GM10266 (cell line): ENCODE measurements at regions not wholly inside any gene's neighbourhood (a gene's known extent, or its start where the extent isn't known, plus 50 kb on each side); places are given as distances from the start of the nearest gene placed in this dataset.
A peak's percentile ranks its signal among the peaks of the same experiment; 100 is the strongest.

Source experiments
- DNase-seq: peaks from one replicate; pipeline ENCODE4 v3.0.0; 2012; ENCODE audit errors: extremely low spot score
- CTCF ChIP-seq: IDR thresholded peaks from 2 replicates; pipeline ENCODE4 v1.5.1; 2012; ENCODE audit warnings: mild to moderate bottlenecking, low read depth; ENCODE audit not compliant: control insufficient read depth, insufficient read depth; ENCODE audit errors: missing control alignments

DNA sequence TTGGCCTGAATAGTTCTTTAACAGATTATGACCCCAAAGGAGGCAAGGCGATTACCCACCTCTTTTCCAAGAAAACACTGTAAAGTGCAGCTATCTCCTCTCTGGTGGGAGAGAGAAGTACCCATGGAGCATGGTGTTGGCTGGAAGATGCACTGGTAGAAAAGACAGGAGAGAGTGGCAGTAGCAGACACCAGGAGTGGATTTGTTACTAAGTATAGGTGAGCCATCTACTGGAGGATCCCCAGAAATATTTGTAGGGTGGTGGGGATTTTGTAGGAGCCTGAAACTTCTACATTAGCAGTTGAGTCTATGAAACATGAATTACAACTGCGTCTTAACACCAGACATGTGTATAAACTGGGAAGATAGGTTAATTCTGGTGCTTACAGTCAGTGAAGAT lies 148.0 kb downstream of the SLC38A4 start:
- TF ChIP-seq CTCF: peak; percentile 11
- DNase-seq: no peak

- no peak for TF ChIP-seq CTCF
- no peak for DNase-seq
Observed at GRCh38 chr12:46676797-46677520, 148.8 kb downstream of the SLC38A4 start.

GRCh38 chr12:46676396-46676795 lies 149.4 kb downstream of the SLC38A4 start:
- TF ChIP-seq CTCF: no peak

GRCh38 chr12:46675736-46676135 lies 150.1 kb downstream of the SLC38A4 start:
- peak; percentile 15 for TF ChIP-seq CTCF
- no peak for DNase-seq

More at GRCh38 chr12:46676396-46676795, 149.4 kb downstream of the SLC38A4 start:
- DNase-seq: no peak

GRCh38 chr12:46674800-46675199 lies 151.0 kb downstream of the SLC38A4 start:
- DNase-seq: no peak
- no peak for TF ChIP-seq CTCF

DNA sequence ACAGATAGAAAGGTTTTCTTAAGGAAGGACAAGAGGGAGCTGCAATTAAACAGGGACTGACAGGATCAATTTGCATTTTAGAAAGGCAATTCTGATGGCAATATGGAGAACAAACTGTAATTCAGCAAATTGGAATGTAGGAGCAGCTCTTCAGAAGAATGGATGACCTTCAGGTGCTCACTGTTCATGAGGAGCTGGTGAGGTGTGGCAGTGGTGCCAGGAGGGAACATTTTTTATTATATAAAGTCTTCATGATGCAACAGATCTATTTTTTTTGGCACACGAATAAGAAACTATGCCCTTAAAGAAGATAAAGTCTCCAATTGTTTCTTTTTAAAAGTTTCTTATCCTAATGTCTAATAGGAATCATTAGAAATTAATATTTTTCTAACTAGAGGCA lies 151.7 kb downstream of the SLC38A4 start:
- no peak for TF ChIP-seq CTCF
- no peak for DNase-seq

- TF ChIP-seq CTCF: no peak
- no peak for DNase-seq
Observed at GRCh38 chr12:46671102-46671501, 154.7 kb downstream of the SLC38A4 start.
